Stimulated activated CD4-positive, alpha-beta T cell treated with anti-CD3 and anti-CD28 coated beads, Interleukin-15, amount 100 ng/mL, for 1 hour (primary cell): ENCODE measurements at regions not wholly inside any gene's neighbourhood (a gene's known extent, or its start where the extent isn't known, plus 50 kb on each side); places are given as distances from the start of the nearest gene placed in this dataset.

Experiments used
- DNase-seq, 2 donors: peaks; one replicate each; pipeline ENCODE4 v3.0.0-alpha.2; 2020; ENCODE audit warnings: low read depth in 1 of 2, low spot score in 1 of 2

DNA sequence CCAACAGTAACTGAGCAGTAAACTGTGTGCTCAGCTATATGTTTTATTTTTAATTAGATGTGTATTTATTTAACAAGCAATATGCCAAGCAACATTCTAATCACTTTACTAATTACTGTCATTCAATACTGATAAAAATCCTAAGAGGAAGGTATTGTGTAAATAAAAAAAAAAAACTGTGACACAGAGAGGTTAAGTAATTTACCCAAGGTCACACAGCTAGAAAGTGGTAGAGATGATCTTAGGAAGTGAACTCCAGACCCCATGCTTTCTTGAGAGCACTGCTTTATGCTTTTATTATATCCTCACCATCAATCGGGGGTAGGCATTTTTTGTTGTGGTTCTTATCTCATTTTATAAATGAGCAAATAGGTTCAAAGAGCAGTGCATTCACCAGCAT is 417.1 kb downstream of the RAB28 start:
- DNase-seq = no peak

DNA sequence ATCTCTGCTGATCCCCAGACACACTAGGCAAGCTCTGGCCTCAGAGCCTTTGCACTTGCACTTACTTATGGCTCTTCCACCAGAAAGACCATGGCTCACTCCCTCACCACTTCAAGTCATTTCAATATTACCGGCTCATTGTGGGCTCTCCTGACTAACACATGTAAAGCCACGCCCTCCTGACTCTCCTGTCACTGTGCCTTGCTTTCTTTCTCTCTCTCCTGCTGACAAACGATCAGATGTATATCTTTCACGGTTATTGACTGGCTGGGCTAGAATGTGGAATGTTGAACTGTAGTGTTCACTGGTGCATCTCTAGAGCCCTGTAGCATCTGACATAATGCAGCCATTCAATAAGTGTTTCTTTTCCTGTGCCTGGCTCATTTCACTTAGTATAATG is 425.1 kb downstream of the RAB28 start:
- DNase-seq = no peak

DNA sequence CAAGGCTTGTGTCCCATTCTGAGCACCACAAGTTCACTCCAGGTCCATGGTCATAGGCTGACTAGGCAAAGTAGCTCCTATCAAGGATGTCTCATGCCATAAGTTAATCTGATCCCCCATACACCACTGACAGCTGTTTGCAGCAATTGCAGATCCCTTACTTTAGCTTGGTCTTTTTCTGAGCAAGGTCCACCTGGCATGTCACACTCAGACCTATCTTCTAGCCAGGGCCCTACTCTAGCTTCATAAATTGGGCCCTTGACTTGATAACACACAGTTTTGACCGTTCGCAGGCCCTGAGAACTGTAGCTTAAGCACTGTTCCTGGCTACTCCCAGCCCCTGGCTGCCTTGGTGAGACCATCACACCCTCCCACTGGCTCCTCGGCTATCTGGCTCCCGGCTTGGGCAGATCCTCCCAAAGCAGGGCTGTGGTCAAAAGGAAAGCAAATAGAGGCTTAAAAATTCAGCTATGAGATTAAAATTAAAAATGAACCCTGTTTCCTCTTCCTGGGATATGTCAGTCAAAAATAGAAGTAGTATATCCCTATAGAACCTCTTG is 427.4 kb downstream of the RAB28 start:
- DNase-seq = no peak

DNA sequence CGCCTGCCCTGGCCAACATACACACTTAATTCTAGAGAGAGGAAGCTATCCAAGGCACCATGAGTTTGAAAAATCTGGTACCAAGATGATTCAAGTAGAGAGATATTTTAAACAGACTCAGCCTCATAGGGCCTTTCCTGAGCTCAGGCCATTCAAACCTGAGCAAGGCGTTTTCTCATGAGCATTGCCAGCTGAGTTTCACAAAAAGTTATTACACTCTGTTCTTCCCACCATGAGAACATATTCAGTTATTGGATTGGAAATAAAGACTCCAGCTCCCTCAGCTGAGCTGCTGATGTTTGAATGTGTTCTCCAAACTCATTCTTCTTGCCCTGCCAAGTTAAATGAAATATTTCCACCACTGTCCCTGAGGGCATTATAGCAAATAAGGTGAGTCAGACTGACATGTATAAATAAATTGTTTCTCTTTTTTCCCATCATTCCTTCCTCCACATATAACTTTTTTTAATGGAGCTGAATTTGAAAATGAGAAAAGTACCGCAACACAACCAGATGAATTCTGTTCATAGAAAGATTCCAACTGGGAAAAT is 429.6 kb downstream of the RAB28 start:
- DNase-seq = no peak

DNA sequence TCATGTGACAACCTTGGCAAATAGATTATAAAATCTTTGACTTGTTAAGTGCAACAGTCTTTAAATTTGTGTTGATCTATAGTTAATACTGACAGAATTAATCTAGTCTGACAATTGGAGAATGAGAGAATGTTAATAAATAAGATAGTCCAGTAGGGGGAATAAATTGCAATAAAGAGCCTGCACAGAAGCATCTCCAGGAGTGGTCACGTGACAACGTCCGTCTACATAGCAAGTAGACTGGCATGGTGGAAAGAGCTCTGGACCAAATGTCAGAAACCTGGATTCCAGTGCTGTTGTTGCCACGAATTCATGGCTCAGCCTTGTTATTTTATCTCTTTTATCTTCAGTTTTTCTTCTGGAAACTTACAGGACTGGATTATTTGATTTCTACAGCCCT is 436.5 kb downstream of the RAB28 start:
- DNase-seq = no peak

DNA sequence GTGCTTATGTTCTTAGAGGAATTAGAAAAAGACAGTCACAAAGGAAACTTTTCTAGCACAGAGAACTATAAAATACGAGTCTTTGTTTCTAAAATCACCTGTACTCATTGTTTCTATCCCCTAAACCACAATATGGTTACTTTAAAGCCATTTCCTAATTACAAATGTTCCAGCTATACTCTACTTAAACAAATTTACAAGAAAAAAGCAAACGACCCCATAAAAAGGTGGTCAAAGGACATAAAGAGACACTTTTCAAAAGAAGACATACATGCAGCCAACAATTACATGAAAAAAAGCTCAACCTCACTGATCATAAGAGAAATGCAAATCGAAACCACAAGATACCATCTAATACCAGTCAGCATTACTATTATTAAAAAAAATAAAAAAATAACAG is 447.3 kb downstream of the RAB28 start:
- no peak for DNase-seq

DNA sequence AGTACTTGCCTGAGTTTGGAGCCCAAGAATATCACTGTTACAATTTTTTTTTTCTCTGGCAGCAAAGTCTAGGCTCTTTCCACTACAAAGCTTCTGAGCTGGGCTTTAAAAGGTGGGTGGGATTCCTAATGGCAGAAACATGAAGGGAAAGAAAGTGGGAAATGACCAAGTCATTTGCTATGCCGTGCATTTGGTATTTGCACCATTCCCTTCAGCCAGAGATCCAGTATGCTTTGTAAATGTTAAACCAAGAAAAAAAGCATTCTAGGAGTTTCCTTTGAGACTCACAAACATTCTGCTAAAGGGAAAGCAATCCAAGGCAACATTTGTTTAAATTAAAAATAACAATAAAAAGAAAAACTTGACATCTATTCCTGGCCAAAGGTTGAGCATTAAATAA is 451.2 kb downstream of the RAB28 start:
- no peak for DNase-seq

DNA sequence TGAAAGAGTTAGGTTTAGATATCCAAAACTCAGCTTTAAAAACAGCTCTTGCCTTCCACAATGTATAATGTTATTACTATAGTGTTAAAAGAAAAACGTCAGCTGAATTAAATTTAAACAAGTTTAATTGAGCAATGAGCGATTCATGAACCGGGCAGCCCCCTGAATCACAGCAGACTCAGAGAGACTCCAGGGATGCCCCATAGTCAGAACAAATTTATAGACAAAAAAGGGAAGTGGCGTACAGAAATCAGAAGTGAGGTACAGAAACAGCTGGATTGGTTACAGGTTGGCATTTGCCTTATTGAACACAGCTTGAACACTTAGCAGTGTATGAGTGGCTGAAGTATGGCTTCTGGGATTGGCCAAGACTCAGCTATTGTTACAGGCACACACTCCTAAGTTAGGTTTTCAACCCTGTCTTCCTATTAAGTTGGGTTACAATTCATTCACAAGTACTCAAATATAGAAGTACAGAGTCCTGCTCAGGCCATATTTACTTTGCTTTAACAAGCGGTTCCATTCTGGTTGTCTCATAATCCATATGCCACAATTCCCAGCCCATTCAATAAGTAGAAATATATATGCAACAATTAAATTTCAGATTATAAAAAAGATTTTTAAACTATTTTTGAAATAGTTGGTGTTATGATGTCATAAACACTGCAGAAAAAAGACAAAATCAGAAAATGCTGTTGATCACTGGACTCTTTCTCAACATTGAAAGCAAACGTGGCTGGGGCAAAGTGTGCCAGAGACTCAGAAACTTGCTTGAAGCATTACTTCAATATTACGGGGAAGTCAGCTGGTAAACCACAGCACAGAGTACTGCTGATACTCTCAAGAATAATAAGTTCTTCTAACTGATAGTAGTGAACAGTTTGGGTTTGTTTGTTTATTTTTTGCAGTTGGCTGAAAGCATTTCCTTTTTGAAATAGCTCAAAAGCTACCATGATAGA is 459.7 kb downstream of the RAB28 start:
- no peak for DNase-seq

DNA sequence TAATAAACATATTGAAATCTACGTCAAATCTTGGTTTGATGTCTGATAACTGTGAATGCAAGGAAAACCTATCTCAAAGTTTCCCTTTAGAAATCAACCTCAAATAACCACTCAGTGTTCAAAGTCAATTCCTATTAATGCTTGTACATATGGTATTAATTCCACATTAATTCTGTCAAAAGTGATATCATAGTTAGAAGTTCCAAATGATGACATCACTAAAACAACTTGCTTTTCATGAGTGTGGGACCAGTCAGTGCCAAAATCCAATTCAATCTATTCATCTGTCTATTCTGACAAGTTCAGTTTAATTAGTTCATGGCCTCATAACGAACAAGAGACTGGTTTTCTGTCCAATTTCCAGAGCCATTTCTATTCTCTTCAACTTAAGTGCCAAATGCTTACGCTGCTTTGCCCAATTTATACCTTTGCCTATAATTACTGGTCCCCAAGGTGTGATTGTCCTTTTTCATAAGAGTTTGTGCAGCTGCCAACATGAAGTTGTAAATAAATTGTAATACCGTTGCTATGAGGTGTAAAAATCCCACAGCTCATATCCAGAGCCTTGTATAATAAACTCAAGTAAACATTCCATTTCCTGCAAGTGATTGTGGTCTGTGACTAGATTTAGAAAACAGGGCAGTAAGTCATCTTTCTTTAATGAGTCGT is 476.2 kb downstream of the RAB28 start:
- no peak for DNase-seq

DNA sequence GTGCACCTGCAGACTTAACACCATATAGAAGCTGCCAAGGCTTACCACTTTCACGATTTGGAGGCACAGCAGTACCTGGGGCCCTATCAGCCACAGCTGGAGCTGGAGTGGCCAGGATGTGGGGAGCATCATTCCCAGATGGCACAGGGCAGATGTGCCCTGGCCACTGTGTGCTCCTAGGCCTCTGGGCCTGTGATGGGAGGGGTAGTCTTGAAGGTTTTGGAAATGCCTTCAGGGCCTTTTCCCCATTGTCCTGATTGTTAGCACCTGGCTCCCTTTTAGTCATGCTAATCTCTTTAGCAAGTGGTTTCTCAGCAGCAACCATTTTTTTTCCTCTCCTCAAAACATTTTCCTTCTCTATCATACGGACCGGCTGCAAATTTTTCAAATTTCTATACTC is 490.2 kb downstream of the RAB28 start:
- no peak for DNase-seq

DNA sequence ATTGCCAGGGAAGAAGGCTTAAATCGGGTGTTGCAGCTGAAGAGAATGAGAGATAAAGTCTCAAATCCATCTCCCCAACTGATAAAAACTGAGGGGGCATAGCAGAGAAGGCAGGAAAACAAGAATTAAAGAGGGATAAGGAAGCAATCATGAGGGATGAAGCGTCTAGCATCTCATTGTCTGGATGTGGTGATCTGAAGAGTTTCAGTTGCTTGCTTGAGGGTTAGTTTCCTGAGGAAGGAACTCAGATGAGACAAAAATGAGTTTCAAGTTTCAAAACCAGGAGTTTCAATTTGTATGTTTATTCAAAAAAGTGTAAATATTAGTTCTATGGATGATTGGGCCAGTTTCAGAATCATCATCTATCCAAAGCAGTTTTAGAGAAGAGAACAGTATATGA is 496.9 kb downstream of the RAB28 start:
- no peak for DNase-seq

DNA sequence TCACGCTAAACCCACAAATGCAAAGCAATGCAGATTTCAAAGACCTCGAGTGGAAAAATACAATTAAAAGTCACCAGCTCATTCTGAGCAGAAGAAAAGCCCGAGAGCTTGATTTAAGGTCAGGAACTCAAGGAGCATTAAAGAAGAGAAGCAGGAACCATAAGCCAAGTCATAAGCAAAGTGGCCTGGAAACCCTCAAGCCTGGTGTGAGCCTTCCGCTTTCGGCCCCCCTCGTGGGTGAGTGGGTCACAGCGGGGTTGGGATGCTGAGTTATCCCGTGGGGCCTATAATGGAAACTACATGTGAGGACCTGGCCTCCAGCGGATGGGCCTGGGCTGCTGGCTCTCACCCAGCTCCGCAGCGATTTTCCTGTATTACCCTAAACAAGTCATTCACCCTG is 504.3 kb downstream of the RAB28 start:
- DNase-seq = no peak

DNA sequence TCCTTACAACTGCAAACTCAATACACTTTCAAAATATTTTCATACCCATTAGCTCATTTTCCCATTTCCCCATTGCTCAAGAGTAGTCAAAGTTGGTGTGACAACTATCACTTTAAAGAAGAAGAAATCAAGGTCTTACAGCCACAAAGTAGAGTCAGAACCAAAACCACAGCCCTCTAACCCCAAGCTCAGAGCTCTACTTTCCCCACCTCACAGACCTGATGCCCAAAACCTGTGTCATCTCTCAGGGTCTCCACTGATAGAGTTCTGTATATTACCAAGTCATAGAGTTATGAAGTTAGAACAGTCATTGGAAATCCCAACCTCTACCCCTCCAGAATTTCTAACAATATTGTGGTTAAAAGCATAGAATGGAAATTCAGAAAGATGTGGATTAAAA is 505.8 kb downstream of the RAB28 start:
- DNase-seq = no peak

DNA sequence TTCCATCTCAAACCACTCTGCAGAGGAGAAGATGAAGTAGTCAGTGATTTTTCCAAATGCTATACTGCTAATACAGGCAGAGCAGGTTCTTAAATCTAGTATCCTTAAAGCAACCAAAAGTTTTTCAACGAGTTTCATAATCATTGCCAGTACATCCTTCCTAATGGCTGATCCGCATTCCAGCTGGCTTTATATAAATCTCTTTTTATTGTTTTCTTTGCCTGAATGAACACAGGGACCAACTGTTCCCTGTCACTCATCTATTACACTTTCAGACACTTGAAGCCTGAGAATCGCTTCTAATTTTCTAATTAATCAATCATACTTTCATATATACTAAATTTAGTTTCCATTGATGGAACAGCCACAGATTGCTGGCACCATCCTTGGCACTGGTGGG is 508.6 kb downstream of the RAB28 start:
- no peak for DNase-seq

DNA sequence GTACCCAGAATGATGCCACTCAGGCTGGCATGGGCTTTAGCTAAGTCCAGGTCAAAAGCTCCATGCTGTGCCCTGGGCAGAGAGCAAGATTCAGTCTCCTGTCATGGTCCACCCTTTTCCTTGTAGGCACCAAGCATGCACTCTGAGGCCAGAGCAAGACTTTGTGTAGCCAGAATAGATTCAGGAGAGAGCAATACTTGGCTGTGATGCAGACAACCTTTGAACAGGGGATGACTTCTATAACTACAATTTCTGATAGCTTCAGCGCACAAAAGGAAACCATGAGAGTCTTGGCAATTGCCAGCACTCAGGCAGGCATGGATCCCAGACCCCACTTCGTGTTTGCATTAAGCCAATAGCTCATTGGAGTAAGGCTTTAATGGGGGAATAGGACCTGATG is 510.6 kb downstream of the RAB28 start:
- DNase-seq = no peak

DNA sequence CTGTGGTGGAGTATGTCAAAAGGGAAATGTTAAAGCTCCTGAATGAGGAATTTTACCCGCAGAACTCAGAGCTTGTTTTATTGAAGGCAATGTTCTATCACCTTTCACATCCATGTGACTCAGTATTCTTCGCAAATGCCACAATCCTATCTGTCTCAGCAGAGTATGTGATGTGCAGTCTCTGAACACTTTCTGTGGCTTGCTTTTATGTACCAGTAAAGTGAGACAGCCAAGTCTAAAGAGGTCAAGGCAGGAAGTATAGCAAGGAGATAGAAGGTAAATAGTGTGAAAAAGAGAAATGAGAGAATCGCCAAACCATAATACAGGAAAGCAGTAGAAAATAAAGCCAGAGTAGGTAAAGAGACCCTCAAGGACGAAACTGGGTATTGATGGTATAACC is 515.8 kb downstream of the RAB28 start:
- no peak for DNase-seq

DNA sequence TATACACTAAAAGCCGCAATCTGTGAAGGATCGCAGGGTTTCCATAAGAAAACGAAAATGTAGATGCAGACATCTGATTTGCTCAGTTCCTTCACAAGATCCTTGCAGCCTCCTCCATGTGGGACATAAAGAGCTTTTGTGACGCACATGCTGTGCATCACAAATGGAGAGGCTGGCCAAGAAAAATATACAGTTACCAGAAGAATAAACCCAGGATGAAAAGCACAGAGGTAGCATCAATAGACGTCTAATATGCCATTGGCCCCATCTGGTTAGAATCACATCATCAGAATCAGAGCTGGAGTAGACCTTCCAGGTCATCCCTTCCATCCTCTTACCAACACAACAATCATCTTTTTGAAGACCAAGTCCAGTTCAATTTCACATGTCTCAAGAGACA is 517.4 kb downstream of the RAB28 start:
- no peak for DNase-seq

DNA sequence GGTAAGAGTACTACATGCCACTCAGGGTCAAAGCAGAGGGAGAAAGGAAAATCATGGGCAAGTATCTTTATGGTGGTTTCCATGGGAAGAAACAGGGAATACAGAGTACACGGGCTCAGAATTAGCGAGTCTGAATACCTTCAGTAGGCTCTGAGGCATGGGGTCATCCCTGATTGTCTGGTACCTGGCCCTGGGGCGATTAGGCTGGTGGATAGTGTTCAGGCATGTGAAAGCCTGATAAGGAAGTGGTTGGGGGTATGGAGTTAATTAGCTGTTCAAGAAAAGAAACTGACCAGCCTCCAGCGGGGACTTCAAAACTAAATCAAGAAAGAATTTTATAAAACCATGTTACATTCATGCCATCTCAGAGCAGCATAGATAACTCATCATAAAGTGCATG is 518.8 kb downstream of the RAB28 start:
- no peak for DNase-seq

DNA sequence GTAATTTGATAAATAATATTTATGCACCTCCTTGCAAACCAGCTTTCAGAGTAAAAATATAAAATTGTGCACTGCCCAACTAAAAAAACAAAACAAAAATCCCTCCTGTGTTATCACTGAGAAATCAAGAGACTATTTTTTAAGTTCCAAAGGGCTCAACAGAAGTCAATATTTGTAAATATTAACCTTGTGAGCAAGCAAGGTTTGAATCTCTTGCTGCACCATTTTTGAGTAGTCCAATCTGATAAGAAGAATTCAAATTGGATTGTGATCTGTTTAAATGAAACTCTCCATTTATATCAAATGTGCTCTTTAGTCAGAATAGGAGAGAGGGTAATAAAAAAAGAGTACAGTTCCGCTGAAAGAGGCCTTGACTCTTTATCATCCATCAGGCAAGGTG is 520.2 kb downstream of the RAB28 start:
- DNase-seq = no peak

DNA sequence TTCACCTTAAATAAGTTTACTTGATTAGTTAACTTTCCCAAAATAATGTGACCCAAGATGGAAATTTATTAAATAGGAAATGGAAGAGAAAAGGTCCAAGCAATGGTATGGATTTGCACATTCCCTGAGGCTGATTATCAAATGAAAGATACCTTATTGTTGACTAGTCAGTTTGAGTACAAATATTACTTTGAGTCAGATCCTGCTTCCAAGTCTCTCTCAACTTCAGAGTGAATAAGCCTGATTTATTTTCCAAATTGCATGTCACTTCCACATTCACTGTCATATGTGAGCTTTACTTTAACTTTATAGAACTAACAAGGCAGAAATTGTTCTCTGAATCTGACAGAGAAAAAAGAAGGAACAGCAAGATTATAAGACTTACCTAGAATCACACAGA is 520.8 kb downstream of the RAB28 start:
- DNase-seq = no peak

DNA sequence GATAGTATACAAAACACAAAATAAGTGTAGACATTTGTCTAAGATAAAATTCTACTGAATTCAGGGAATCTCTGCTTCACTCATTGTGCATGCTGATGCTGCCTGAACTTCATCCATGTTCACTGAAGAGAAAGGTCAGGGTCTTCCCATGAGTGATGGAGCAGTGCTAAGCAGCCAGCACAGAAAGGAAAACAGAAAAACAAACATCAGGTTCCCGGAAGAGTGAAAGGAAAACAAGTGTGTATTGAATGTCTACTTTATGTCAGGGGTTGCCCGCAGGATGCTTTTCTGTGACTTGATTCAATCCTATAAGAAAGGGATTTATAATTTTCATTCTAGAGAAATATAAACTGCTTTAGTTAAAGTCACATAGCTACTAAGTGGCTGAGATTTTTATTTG is 522.4 kb downstream of the RAB28 start:
- no peak for DNase-seq

DNA sequence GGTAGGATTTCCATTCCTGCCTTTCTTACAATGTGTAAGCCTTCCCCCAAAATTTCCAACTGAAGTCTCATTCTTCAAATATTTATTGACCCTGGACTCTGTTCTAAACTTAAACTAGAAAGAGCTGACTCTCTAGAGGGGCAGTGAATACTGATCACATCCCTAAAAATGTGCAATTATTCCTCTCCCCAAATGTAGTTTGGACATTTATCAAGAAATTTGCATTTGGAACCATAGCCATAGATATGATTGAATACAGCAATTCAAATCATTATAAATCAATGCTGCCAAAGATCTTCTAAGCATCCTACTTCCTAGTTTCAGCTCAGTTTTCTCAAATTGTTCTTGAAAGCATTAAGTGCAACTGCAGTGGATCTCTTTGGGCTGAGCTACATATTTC is 525.7 kb downstream of the RAB28 start:
- DNase-seq = no peak
